OCI-LY7 (cell line): ENCODE measurements at regions not wholly inside any gene's neighbourhood (a gene's known extent, or its start where the extent isn't known, plus 50 kb on each side); places are given as distances from the start of the nearest gene placed in this dataset.

Experiments used
- EZH2phosphoT487 ChIP-seq: fragments of 200-600 bp; sonication (generic); IDR thresholded peaks from 2 replicates; pipeline ENCODE4 v1.6.1; 2018; ENCODE audit warnings: low read depth, borderline replicate concordance, mild to moderate bottlenecking, mixed run types, antibody characterized with exemption, low read length, moderate library complexity, mixed read lengths
- TF ChIP-seq, protein P1 (sequence below): fragments of 200-600 bp; sonication (generic); conservative IDR thresholded peaks from 2 replicates; pipeline ENCODE4 v1.5.1; 2014; ENCODE audit warnings: mild to moderate bottlenecking, antibody characterized with exemption, low read length, moderate library complexity, mixed read lengths

DNA sequence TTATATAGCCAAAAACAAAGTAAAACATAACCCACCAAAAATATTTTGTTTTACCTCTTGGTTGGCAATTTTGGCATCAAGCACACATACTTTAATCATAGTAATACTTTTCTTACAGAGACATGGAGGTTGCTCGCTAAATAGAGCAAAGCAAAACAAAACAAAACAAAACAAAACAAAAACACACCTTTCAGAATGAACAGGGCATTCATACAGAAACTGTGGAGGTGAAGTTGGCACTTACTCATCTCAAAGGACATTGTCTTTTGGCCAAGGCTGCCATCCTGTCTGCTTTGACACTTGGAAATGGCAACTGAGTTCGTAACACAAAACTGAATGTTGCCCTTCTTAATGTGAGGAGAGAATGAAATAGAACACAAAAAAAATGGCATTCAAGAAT, 773.1 kb downstream of the USP25 start:
- TF ChIP-seq, protein P1, sequence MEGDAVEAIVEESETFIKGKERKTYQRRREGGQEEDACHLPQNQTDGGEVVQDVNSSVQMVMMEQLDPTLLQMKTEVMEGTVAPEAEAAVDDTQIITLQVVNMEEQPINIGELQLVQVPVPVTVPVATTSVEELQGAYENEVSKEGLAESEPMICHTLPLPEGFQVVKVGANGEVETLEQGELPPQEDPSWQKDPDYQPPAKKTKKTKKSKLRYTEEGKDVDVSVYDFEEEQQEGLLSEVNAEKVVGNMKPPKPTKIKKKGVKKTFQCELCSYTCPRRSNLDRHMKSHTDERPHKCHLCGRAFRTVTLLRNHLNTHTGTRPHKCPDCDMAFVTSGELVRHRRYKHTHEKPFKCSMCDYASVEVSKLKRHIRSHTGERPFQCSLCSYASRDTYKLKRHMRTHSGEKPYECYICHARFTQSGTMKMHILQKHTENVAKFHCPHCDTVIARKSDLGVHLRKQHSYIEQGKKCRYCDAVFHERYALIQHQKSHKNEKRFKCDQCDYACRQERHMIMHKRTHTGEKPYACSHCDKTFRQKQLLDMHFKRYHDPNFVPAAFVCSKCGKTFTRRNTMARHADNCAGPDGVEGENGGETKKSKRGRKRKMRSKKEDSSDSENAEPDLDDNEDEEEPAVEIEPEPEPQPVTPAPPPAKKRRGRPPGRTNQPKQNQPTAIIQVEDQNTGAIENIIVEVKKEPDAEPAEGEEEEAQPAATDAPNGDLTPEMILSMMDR: no peak
- no peak for TF ChIP-seq EZH2phosphoT487
